ENCODE measurements at regions not wholly inside any gene's neighbourhood (a gene's known extent, or its start where the extent isn't known, plus 50 kb on each side); places are given as distances from the start of the nearest gene placed in this dataset.

DNA sequence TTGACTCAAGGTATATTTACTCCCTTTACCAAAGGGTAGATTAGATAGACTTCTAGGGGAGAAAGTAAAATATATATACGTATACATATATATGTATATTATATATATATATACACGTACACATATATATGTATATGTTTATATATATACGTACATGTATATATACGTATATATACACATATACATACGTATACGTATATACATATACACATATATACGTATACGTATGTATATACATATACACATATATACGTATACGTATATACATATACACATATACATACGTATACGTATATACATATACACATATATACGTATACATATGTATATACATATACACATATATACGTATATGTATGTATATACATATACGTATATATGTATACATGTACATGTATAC is 430.5 kb upstream of the ANO3 start:
- no peak for DNase-seq

DNA sequence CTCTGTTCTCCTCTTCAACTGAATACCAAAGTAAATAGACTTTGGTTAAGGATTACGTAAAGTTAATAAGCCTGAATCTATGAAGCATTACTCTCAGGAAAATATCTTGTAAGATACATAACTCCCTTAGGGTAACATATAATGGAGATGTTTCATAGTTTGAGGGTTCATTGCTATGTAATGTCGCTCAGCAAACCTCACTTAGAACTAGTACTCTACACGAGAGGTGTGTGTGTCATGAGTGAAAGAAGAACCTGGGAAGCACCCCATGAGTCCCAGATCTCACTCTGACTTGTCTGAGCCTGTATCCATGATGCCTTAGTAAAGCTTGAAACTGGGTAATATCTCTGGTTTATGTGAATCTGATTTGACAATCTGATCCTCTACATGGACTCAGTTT is 429.5 kb upstream of the ANO3 start:
- no peak for DNase-seq

DNA sequence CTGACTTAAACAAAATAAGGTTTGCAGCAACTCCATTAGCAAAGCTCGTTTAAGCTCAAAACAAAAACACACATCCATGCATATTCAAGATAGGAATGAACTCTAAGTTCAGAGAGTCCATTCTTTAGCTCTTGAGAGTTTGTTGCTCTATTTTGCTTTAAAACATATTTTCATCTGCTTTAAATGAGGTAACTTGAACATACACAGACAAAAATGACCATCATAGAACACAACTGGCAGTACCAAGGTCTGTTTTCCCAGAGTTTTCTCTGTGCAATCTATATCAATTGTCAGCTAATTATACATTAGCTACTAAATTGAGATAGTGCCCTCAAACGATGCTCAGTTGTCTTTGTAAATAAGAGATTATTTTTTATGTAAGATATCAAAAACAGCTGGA is 423.2 kb upstream of the ANO3 start:
- no peak for DNase-seq

DNA sequence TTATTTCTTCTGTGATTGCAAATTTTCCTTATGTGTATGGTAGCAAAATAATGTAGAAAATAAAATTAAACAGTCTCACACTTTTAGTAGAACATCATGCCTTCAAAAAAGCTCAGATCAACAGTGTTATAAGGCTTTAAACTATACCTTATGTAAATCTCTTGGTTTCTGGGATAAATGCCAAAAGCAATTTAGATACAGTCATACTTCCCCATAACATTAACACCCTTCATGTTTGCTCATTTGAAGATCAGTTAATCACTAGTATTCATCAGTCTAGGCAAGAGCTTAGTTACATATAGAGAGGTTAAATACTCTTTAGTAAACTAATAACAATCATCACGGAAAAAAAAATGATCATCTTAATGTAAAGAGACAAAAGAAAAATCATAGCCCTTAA is 421.8 kb upstream of the ANO3 start:
- DNase-seq = no peak

DNA sequence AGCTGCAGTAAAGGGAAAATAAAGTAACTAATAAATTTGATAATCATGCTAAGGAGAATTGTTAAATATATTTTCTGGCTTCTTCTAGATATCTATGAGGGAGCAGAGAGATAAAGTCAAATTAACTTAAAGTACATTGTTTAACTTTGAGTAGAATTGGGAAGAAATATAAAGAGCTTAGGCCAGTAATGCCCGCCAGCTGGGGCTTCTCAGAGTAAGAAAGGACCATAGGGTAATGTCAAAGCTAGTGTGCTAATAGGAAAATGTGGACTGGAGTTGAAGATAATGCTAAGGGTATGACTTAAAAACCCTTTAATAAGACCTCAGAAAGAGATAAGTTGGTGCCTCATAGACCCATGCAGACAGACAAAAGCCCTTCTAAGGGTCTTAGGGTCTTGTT is 411.6 kb upstream of the ANO3 start:
- DNase-seq = no peak

DNA sequence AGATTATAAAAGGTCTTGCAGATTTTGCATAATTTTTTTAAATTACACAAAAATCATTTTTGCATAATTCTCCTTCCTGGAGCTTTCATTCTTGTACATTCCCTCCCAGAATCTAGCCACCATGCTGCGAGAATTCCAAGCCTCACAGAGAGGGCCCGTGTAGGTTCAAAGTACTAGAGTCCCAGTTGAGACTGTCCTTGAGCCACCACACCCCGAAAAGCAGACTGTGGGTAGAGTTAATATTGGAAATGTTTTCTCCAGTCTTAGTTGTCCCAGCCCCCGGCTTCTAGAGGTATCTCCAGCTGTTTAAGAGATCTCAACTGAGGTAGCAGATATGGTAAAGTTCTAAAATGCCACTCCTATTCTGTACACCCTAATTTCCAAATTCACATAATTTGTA is 407.3 kb upstream of the ANO3 start:
- no peak for DNase-seq

DNA sequence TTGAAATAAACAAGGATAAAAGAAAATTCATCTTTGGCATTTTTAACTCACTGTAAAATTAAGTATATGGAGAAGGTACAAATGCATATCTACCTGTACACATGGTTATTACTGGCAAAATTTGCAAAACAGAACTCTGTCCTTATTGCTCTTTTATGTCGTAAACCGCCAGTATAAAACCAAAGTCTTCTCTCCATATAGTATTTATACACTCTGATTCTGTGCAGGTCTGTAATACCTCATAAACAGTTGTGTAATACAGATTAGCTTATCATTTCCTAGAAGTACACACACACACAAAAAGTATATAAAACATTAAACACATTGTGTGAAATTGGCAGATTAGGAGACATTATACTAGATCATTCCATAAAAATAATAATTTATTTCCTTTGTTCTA is 406.6 kb upstream of the ANO3 start:
- DNase-seq = no peak

DNA sequence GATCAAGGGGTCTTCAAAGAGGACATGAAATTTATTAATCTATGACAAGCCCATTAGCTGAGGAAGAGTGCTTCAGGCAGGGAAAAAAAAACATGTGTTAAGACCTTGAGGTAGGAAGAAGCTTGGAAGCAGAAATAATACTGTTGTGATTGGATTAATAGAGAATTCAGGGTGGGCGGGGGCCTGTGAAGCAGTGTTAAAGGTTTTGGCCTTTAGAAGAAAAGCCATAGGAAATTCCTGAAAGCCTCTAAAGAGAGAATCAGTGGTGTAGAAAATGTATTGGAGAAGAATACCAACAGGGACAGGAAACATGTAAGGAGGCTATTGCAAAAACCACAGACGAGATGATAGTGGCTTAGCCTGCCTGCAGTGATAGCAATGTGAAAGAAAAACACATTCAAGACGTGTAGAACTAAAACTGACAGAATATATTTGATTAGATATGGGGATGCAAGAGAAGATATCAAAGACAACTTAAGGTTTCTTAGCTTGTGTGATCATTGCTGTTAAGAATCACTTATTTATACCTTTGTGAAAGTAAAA is 404.4 kb upstream of the ANO3 start:
- DNase-seq = peak; percentile 24

DNA sequence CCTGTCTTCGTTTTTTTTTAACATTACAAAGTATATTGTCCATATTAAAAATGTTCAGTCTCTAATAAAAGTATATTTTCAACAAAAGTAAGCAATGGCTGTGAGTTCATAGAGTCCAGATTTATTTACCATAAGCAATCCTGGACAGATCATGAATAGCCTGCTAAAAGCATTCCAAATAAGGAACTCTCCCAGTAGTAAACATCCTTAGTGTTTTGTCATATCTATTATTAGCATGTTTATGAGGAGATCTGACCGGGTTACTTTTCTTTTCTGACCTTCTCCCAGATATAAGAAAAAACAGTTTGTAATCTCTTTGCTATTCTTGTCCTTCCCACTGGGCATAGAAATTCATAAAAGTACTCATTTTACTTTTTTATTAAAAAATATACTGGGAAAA is 403.9 kb upstream of the ANO3 start:
- no peak for DNase-seq

DNA sequence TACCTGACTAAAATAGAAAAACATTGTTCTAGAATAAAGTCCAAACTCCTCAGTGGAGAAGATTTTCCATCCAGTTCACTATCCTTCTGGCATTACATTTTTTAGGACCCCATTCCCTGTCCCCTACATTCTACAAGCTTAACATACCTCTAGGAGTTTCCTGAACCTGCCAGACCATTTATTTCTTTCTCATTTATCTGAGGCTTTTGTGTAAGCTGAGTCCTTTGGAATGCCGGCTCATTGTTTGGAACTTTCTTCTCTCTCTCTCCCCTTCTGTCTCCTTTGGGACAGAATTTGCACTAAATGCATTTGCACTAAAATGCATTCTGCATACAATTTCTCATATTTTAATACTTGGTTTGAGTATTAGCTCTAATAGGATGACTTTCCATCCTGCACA is 393.0 kb upstream of the ANO3 start:
- no peak for DNase-seq

DNA sequence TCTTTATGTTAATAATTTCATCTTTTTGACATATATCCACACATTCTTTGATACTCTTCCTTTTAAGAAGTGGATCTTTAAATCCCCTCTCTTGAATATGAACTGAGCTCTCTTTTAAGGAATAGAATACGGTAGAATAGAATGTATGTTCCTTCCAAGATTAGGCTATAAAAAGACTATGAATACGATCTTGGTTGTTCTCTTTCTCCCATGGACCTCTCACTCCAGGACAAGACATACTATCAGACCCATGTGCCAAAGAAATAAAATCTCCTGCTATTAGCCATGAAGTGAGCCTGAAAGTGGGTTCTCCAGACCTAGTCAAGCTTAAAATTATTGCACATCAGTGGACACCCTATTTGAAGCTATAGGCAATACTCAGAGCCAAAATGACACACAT is 392.2 kb upstream of the ANO3 start:
- DNase-seq = no peak

DNA sequence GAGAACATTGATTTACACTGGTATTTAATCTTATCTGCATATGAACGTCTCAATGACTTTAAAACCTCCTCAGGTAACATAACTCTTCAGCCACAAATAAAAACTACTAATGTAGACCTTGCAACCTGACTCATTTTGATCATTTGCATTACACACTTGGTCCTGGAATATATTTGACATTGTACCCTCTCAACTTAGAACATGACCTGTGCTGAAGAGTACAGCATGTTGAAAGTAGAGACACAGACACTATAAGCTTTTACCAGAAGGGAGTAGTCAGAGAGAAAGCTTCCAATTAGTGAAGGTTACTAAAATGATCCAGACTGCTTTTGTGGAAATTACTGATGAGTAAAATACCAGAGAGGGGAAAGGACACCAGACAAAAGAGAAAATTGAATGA is 390.6 kb upstream of the ANO3 start:
- DNase-seq = no peak

DNA sequence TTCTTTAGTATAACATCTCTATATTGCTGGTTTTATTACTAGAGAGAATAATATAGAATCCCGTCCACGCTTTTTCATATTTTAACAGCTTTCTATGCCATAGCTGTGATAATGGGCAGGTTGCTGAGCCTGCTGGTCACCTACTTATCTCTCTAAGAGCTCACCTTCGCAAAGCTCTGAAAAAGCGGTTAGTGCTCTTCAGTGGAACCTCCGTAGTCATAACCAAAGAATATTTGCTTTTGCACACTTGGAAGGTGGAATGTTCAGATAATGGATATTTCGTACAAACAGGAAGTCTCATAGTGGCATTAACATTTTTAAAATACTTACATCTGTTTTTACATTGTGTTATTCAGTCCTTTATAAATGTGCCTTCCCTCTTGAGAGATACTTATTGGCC is 388.9 kb upstream of the ANO3 start:
- DNase-seq = no peak

DNA sequence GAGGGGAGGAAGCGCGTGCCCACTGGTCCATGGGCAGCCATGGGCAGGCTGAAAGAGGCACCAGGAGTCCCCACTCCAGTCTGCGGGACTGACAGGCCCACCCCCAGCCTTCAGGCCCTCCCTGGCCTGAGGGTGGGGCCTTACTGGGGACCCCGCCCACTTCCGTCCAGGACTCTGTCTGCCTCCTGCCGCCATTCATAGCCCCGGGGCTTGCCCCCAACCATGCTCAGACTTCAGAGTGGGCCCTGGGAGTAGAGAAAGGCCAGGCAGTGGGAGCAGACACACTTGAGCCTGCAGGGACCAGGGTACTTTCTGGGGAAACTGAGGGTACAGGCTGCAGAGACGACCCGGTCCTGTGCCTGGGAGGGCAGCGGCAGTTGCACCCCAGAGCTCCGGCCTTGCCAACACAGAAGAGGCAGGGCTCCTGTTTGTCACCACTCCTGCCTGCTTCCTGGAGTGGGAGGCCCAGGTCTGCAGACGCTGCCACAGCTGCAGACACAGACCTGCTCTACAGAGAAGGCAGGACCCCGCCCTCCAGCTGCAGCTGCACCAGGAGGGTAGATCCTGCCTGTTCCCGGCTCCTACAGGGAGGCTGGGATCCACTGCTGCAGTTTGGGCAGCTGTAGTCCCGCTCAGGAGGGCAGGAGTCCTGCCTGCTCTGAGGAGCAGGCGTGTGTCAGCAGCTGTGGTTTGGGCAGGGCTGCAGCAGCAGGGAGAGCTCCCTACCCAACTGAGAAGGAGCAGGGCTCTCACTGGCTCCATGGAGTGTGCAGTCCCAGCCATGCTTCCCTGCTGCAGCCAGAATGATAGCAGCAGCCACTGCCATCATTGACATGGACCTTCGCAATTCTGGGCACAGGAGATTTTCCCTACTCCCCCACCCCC is 387.9 kb upstream of the ANO3 start:
- DNase-seq = no peak

DNA sequence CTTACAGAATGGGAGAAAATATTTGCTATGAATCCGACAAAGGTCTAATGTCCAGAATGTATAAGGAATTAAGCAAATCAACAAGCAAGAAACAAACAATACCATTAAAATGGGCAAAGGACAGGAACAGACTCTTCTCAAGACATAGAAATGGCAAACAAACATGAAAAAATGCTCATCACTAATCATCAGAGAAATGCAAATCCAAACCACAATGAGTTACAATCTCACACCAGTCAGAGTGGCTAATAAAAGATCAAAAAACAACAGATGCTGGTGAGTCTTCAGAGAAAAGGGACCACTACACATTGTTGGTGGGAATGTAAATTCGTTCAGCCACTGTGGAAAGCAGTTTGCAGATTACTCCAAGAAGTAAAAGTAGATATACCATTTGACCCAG is 382.0 kb upstream of the ANO3 start:
- DNase-seq = no peak

DNA sequence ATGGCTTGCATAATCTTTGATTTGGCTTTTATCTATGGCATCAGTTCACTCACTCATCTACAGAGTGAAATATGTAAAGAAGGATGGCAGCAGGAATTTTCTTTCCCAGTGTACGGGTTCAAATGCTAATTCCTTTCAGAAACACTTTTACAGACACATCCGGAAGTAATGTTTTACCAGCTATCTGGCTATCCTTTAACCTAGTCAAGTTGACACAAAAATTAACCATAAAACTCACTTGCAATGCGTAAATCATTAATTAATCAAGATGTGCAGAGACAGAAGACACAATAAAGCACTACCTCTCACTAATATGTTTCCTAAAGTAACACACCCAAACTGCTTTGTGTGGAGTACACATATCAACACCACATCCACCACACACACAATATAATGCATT is 378.9 kb upstream of the ANO3 start:
- DNase-seq = no peak

DNA sequence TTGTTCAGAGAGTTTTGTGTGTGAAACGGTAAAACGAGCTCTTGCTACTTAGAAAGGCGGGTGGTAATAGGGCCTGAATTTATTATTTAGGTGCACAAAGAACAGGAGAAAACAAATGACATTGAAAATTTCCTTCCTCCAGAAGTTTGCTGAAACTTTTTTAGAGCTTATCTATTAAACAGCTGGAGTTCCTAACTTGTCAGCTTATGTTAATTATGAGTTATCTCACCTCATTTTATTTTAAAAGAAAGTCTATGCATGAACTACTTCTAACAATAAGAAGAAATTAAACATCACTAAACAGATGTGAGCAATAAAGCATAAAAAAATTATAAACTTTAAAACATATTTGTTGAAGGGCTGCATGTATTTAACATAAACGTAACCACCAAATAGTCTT is 373.9 kb upstream of the ANO3 start:
- no peak for DNase-seq

DNA sequence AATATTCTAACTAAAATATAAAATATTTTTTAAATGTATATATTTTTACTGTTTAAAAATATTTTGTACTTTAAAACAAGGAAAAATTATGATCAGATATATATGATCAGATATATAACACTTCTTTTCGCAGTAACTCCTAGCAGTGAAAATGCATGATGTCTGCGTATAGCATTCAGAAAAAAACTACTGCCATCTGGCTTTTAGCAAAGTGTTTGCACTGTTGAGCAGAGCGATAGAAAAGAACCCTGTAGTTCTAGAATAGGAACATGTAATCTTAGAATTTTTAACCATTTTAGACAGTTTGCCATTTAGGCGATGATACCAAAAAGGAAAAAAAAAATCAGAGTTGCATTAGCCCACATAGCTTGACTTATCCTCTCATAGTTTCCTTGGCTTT is 370.4 kb upstream of the ANO3 start:
- DNase-seq = no peak

DNA sequence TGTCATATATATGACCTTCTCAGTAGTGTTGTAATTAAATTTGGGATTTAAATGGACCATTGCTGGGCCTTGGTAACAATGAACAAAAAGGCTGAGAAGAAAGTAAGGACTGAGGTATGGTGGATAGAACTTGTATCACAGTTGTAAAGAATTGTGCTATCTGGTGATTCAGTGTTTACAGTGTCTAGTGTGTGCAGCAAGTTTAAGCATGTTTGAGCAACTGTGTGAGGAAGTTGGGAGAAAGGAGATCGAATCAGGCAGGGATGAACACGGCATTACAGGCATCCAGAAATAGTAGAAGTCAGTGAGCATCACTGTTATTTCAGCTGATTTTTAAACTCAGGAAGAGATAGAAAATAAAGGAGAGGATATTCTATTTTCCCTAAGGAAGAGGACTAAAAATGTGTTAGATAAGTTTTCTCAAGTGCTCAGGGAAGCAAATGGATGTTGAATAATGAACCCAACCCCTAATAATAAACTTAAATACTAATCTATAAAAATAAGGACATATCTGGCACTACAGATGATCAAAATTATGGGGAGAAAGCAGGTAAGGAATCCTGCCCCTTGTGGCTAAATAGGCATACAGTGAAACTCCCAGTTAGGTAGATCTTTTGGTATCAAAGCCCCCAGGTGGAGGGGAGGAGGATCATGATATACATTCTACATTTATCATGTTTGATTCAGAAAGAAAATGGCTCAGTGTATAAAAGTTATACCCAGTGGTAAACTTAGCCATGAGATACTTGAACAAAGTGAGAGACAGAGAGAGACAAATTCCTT is 361.0 kb upstream of the ANO3 start:
- DNase-seq = no peak

DNA sequence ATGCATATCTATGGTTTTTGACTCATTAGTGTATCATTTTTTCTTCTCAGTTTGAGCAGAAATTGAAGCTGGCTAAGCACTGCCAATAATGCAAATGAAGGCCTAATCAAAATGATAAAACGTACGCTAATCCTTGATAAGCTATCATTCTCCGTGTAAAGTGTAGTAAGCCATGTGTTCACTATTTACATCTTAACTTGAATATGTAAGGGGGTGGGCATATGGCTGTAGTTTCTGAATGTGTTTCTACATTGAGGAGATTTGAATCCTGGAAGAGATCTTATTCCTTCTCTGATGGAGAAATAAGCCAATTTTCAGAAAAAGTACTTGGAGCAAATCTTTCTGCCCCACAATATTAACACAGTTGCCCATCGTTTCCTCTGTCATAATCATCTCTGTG is 351.8 kb upstream of the ANO3 start:
- no peak for DNase-seq

DNA sequence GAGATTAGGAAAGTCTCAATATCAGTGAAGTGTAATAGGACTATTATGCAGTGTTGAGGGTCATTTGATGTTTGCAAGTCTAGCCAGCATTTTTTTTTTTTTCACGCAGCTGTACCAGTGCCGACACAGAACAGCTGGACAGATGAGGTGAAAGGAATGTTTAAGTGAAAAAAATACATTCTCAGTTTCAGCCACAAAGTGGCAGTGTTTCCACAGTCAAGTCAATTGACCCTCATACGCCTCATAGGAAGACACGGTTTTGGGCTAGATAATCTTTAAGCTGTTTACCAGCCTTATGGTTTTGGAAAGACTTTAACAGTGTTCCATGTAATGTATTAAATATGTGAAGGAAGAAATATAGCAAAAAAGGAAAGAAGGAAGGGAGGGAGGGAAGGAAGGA is 349.9 kb upstream of the ANO3 start:
- peak; percentile 75 for DNase-seq

DNA sequence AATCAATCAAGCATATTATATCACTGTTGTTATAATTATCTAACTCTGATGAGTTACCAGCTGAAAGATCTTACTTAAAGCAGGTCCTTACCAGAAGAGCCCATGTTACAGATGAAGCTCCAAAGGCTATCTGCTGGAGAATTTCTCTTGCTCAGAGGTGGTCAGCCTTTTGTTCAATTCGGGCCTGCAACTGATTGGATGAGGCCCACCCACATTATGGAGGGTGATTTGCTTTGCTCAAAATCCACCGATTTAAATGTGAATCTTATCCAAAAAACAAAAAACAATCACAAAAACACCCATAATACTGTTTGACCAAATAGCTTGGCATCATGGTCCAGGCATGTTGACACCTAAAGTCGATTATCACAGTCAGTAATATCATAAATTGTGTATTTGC is 348.6 kb upstream of the ANO3 start:
- DNase-seq = no peak

DNA sequence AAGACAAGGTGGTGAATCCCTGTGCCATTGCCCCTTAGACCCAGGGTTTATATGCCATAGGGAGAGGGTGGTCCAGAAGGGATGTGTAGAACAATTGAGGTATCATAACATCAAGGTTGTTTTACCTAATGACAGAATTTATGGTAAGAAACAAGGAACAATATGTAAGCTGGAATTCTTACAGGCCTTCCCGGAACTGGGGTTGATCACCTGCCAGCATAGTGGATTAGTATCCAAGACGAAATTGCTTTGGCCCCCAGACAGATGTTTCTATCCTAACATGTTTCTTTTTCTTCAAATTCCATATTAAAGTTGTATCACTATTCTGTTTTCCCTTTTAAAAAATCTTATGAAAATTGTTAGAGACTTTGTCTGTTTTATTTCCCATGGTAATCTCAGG is 343.8 kb upstream of the ANO3 start:
- peak; percentile 17 for DNase-seq

DNA sequence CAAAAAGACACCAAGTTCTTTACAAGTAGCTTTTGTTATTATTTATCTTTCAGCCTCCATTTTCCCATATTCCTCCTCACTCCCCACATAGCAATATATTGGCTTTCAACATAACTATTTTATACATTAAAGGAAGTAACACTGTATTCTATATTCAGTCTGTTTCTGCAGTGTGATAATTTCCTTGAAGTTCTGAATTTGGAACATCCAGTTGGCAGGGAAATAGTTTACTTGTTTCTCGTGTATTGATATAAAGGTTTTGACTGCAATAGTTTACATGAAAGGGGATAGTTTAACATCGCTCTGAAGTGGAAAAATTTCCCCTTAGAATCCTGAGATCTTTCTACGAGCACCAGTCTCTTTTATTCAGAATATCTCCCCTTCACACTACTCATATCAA is 341.5 kb upstream of the ANO3 start:
- DNase-seq = peak; percentile 18
